SK-N-SH treated with all-trans-retinoic acid at 6 μM for 48 hours (cell line): ENCODE measurements at regions not wholly inside any gene's neighbourhood (a gene's known extent, or its start where the extent isn't known, plus 50 kb on each side); places are given as distances from the start of the nearest gene placed in this dataset.

ENCODE experiments used
- ATAC-seq: fragments of 200-7000 bp; cut with Tn5 transposase; 3 replicates; pipeline ENCODE4 v1.9.1; 2020; ENCODE audit warnings: mild to moderate bottlenecking, moderate library complexity
- ARNTL ChIP-seq: fragments of 450-650 bp; formaldehyde crosslinking; IDR thresholded peaks from 2 replicates; pipeline ENCODE4 v1.5.0; 2020; ENCODE audit warnings: low read depth, mild to moderate bottlenecking, moderate library complexity, borderline replicate concordance
- BACH2 ChIP-seq: fragments of 250-450 bp; sonication (Bioruptor Pico); IDR thresholded peaks from 2 replicates; pipeline ENCODE4 v1.9.0; 2021; ENCODE audit warnings: mild to moderate bottlenecking, borderline replicate concordance
- CSDC2 ChIP-seq: fragments of 250-450 bp; sonication (Bioruptor Pico); IDR thresholded peaks from 2 replicates; pipeline ENCODE4 v1.5.0; 2020; ENCODE audit warnings: mild to moderate bottlenecking, moderate library complexity
- GLIS3 ChIP-seq: fragments of 250-450 bp; sonication (Bioruptor Pico); IDR thresholded peaks from 2 replicates; pipeline ENCODE4 v1.5.0; 2020; ENCODE audit warnings: mild to moderate bottlenecking, moderate library complexity
- ISL1 ChIP-seq: fragments of 250-450 bp; sonication (Bioruptor Pico); IDR thresholded peaks from 2 replicates; pipeline ENCODE4 v2.1.2; 2022; ENCODE audit warnings: mild to moderate bottlenecking, moderate library complexity
- PPARA ChIP-seq: fragments of 250-450 bp; sonication (Bioruptor Pico); IDR thresholded peaks from 2 replicates; pipeline ENCODE4 v1.5.0; 2020; ENCODE audit warnings: mild to moderate bottlenecking, borderline replicate concordance
- SNAI2 ChIP-seq: fragments of 250-450 bp; sonication (Bioruptor Pico); IDR thresholded peaks from 2 replicates; pipeline ENCODE4 v1.5.0; 2020; ENCODE audit warnings: mild to moderate bottlenecking, moderate library complexity
- TCF4 ChIP-seq: fragments of 250-450 bp; sonication (Bioruptor Pico); IDR thresholded peaks from 2 replicates; pipeline ENCODE4 v1.8.0; 2021; ENCODE audit warnings: mild to moderate bottlenecking, moderate library complexity, borderline replicate concordance
- TOX ChIP-seq: fragments of 250-450 bp; sonication (Bioruptor Pico); IDR thresholded peaks from 2 replicates; pipeline ENCODE4 v1.8.0; 2021; ENCODE audit warnings: mild to moderate bottlenecking, moderate library complexity, borderline replicate concordance
- ZC3H10 ChIP-seq: fragments of 250-450 bp; sonication (Bioruptor Pico); IDR thresholded peaks from 2 replicates; pipeline ENCODE4 v1.5.1; 2021; ENCODE audit warnings: mild to moderate bottlenecking, moderate library complexity
- ZFP3 ChIP-seq: fragments of 250-450 bp; sonication (Bioruptor Pico); IDR thresholded peaks from 2 replicates; pipeline ENCODE4 v1.5.0; 2020; ENCODE audit warnings: mild to moderate bottlenecking, moderate library complexity
- ZFP30 ChIP-seq: fragments of 450-650 bp; formaldehyde crosslinking; IDR thresholded peaks from 2 replicates; pipeline ENCODE4 v1.5.0; 2022; ENCODE audit warnings: mild to moderate bottlenecking, moderate library complexity
- ZNF565 ChIP-seq: fragments of 450-650 bp; formaldehyde crosslinking; conservative IDR thresholded peaks from 2 replicates; pipeline ENCODE4 v1.5.0; 2020; ENCODE audit warnings: low read depth, mild to moderate bottlenecking, moderate library complexity
- ZNF70 ChIP-seq: fragments of 450-650 bp; formaldehyde crosslinking; IDR thresholded peaks from 2 replicates; pipeline ENCODE4 v1.5.0; 2020; ENCODE audit warnings: mild to moderate bottlenecking, moderate library complexity
- ZNF8 ChIP-seq: fragments of 450-650 bp; formaldehyde crosslinking; IDR thresholded peaks from 2 replicates; pipeline ENCODE4 v1.5.0; 2020; ENCODE audit warnings: mild to moderate bottlenecking, moderate library complexity
- TF ChIP-seq, protein P1 (sequence below): fragments of 250-450 bp; sonication (Bioruptor Pico); IDR thresholded peaks from 2 replicates; pipeline ENCODE4 v1.8.0; 2020; ENCODE audit warnings: mild to moderate bottlenecking, moderate library complexity, borderline replicate concordance
- TF ChIP-seq, protein P2 (sequence below): fragments of 250-450 bp; sonication (Bioruptor Pico); IDR thresholded peaks from 2 replicates; pipeline ENCODE4 v1.5.1; 2020; ENCODE audit warnings: low read depth, mild to moderate bottlenecking, moderate library complexity
- TF ChIP-seq, protein P3 (sequence below): fragments of 250-450 bp; sonication (Bioruptor Pico); IDR thresholded peaks from 2 replicates; pipeline ENCODE4 v1.5.0; 2020; ENCODE audit warnings: mild to moderate bottlenecking, moderate library complexity
- TF ChIP-seq, protein P4 (sequence below): fragments of 250-450 bp; sonication (Bioruptor Pico); IDR thresholded peaks from 2 replicates; pipeline ENCODE4 v1.8.0; 2021; ENCODE audit warnings: low read depth, mild to moderate bottlenecking, moderate library complexity, borderline replicate concordance

DNA sequence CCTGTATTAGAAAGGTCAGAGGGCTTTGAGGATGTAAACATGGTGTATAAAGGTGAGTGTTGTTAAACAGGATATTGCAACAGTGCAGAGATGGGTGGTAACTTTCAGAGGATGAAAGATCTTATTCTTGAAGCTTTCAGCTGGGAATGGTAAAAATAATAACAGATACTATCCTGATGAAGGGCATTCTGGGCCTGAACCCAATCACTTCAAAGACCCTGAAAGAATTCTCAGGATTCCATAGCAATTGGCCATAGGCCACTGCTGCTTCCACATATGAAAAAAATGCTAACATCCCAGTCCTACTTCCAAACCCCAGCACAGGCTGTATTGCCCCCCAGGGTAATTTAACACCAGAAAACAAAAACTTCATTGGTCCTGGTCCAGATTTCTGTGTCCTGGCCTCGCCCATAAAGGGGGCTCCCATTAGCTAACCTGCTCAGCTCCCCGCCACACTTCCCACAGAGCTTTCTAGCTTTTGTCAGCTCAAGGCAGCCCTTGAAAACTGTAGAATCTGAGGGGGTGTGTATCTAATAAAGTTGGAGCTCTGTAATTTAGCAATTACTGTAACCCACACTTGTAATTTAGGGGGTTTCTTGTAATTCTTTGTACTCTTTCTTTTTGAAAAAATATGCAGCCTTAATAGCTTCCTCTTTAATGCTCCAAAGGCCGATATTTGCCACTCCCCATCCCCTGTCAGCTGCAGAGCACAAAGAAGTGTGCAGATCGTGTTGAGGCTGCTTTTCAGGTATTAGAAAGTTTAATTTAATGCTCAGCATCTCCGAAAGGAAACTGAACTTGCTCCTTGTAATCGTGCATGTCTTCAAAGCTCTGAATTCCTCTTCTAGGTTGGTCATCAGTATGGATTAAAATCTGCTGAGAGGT is 371.5 kb downstream of the SEC14L1 start:
- TF ChIP-seq CSDC2 (CRISPR knock-in tag) (no peak), ZNF565 (CRISPR knock-in tag) (no peak)
- TF ChIP-seq, all 23 proteins: peak for 0
- no peak for ATAC-seq

DNA sequence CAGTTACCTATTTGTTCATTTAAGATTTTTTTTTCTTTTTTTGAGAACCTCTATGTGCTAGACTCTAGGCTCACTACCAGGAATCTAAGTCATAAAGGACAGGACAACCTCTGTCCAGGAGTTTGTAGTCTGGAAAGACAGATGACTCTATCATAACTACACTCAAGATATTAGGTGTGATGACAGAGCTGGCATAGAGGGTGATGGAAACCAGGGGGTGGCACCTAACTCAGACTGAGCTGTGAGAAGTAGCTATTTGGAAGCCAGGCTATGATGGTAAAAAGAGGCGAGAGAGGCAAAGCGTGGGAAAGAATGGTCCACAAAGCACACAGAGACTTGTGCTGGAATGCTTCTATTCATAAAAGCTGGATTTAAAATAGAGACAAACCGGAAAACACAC is 372.3 kb downstream of the SEC14L1 start:
- TF ChIP-seq ARNTL (CRISPR knock-in tag) (no peak), TCF4 (CRISPR knock-in tag) (no peak), ISL1 (CRISPR knock-in tag) (no peak), ZNF8 (no peak), SNAI2 (CRISPR knock-in tag) (no peak), ZC3H10 (CRISPR knock-in tag) (no peak), ZFP30 (CRISPR knock-in tag) (no peak), ZNF70 (no peak), CSDC2 (CRISPR knock-in tag) (no peak), ZNF565 (CRISPR knock-in tag) (no peak), PPARA (CRISPR knock-in tag) (no peak), ZFP3 (CRISPR knock-in tag) (no peak), GLIS3 (CRISPR knock-in tag) (no peak), BACH2 (no peak)
- TF ChIP-seq, protein P1, sequence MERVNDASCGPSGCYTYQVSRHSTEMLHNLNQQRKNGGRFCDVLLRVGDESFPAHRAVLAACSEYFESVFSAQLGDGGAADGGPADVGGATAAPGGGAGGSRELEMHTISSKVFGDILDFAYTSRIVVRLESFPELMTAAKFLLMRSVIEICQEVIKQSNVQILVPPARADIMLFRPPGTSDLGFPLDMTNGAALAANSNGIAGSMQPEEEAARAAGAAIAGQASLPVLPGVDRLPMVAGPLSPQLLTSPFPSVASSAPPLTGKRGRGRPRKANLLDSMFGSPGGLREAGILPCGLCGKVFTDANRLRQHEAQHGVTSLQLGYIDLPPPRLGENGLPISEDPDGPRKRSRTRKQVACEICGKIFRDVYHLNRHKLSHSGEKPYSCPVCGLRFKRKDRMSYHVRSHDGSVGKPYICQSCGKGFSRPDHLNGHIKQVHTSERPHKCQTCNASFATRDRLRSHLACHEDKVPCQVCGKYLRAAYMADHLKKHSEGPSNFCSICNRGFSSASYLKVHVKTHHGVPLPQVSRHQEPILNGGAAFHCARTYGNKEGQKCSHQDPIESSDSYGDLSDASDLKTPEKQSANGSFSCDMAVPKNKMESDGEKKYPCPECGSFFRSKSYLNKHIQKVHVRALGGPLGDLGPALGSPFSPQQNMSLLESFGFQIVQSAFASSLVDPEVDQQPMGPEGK (CRISPR knock-in tag), result no peak
- TF ChIP-seq, protein P2, sequence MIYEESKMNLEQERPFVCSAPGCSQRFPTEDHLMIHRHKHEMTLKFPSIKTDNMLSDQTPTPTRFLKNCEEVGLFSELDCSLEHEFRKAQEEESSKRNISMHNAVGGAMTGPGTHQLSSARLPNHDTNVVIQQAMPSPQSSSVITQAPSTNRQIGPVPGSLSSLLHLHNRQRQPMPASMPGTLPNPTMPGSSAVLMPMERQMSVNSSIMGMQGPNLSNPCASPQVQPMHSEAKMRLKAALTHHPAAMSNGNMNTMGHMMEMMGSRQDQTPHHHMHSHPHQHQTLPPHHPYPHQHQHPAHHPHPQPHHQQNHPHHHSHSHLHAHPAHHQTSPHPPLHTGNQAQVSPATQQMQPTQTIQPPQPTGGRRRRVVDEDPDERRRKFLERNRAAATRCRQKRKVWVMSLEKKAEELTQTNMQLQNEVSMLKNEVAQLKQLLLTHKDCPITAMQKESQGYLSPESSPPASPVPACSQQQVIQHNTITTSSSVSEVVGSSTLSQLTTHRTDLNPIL, result no peak
- TF ChIP-seq, protein P3, sequence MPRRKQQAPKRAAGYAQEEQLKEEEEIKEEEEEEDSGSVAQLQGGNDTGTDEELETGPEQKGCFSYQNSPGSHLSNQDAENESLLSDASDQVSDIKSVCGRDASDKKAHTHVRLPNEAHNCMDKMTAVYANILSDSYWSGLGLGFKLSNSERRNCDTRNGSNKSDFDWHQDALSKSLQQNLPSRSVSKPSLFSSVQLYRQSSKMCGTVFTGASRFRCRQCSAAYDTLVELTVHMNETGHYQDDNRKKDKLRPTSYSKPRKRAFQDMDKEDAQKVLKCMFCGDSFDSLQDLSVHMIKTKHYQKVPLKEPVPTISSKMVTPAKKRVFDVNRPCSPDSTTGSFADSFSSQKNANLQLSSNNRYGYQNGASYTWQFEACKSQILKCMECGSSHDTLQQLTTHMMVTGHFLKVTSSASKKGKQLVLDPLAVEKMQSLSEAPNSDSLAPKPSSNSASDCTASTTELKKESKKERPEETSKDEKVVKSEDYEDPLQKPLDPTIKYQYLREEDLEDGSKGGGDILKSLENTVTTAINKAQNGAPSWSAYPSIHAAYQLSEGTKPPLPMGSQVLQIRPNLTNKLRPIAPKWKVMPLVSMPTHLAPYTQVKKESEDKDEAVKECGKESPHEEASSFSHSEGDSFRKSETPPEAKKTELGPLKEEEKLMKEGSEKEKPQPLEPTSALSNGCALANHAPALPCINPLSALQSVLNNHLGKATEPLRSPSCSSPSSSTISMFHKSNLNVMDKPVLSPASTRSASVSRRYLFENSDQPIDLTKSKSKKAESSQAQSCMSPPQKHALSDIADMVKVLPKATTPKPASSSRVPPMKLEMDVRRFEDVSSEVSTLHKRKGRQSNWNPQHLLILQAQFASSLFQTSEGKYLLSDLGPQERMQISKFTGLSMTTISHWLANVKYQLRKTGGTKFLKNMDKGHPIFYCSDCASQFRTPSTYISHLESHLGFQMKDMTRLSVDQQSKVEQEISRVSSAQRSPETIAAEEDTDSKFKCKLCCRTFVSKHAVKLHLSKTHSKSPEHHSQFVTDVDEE (CRISPR knock-in tag), result no peak
- TF ChIP-seq, protein P4, sequence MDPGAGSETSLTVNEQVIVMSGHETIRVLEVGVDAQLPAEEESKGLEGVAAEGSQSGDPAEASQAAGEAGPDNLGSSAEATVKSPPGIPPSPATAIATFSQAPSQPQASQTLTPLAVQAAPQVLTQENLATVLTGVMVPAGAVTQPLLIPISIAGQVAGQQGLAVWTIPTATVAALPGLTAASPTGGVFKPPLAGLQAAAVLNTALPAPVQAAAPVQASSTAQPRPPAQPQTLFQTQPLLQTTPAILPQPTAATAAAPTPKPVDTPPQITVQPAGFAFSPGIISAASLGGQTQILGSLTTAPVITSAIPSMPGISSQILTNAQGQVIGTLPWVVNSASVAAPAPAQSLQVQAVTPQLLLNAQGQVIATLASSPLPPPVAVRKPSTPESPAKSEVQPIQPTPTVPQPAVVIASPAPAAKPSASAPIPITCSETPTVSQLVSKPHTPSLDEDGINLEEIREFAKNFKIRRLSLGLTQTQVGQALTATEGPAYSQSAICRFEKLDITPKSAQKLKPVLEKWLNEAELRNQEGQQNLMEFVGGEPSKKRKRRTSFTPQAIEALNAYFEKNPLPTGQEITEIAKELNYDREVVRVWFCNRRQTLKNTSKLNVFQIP, result no peak
- TF ChIP-seq, all 23 proteins: peak for 0
- ATAC-seq, result no peak

DNA sequence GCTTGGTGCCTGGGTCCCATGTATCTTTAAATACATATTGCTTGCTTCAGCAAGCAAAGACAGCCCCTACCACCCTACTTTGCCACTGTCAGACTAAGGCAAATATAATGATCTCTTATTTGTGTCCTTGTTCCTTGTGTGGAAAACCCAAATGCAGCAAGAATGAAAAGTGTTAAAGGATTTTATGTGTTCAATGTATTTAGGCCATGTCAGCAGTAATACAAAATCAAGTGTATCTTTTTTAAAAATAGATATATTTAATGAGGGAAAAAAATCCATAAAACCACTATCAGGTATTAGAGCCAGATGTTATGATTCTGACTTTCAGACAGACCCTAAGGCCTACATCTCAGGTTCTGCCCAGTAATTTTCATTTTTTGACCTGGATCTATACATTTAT is 374.5 kb downstream of the SEC14L1 start:
- TF ChIP-seq, protein P1 (CRISPR knock-in tag), result no peak
- no peak for TF ChIP-seq BACH2
- TF ChIP-seq TOX (CRISPR knock-in tag), result no peak
- TF ChIP-seq ZFP3 (CRISPR knock-in tag), result no peak

More for the DNA sequence above, 374.5 kb downstream of the SEC14L1 start:
- no peak for ATAC-seq
